ENCODE measurements at regions not wholly inside any gene's neighbourhood (a gene's known extent, or its start where the extent isn't known, plus 50 kb on each side); places are given as distances from the start of the nearest gene placed in this dataset.

- H3K9me3 Mint-ChIP-seq (ENCODE audit: low read depth), result peaks cover 11% of the 10 kb centered on the region
Measured at GRCh38 chr9:11347437-11347836, 734.6 kb upstream of the PTPRD start.

GRCh38 chr9:11348366-11348765 is 735.6 kb upstream of the PTPRD start:
- Mint-ChIP-seq H3K27ac (no peak overlapping the region), H3K27me3 (no peaks in the 10 kb centered on the region), H3K4me3 (no peak overlapping the region), H3K36me3 (no peaks in the 10 kb centered on the region), H3K9me3 (ENCODE audit: low read depth) (peaks cover 14% of the 10 kb centered on the region), H3K4me1 (no peaks in the 10 kb centered on the region)
- CTCF ChIA-PET, result no interaction called here
- ATAC-seq, result no peak
- DNase-seq, result no peak

More at GRCh38 chr9:11347437-11347836, 734.6 kb upstream of the PTPRD start:
- Mint-ChIP-seq H3K4me1 (no peaks in the 10 kb centered on the region), H3K36me3 (no peaks in the 10 kb centered on the region), H3K4me3 (no peak overlapping the region), H3K27ac (no peak overlapping the region), H3K27me3 (no peaks in the 10 kb centered on the region)
- no peak for DNase-seq
- ATAC-seq, result no peak
- CTCF ChIA-PET, result no interaction called here

- H3K4me1 Mint-ChIP-seq, result no peaks in the 10 kb centered on the region
- peaks cover 14% of the 10 kb centered on the region for H3K9me3 Mint-ChIP-seq (ENCODE audit: low read depth)
- DNase-seq (no peak), ATAC-seq (no peak)
- no peaks in the 10 kb centered on the region for H3K36me3 Mint-ChIP-seq
- CTCF ChIA-PET, result no interaction called here
- H3K4me3 Mint-ChIP-seq, result no peak overlapping the region
- no peaks in the 10 kb centered on the region for H3K27me3 Mint-ChIP-seq
- H3K27ac Mint-ChIP-seq, result no peak overlapping the region
Measured at GRCh38 chr9:11349187-11349586, 736.4 kb upstream of the PTPRD start.

- Mint-ChIP-seq H3K9me3 (ENCODE audit: low read depth) (peaks cover 15% of the 10 kb centered on the region), H3K27me3 (no peaks in the 10 kb centered on the region), H3K4me3 (no peak overlapping the region), H3K4me1 (no peaks in the 10 kb centered on the region), H3K27ac (no peak overlapping the region), H3K36me3 (no peaks in the 10 kb centered on the region)
- CTCF ChIA-PET, result no interaction called here
- ATAC-seq, result no peak
- DNase-seq, result no peak
Measured at GRCh38 chr9:11352612-11353011, 739.8 kb upstream of the PTPRD start.

- DNase-seq, result no peak
- ATAC-seq, result no peak
- H3K4me3 Mint-ChIP-seq, result no peak overlapping the region
- H3K27ac Mint-ChIP-seq, result no peak overlapping the region
- no peaks in the 10 kb centered on the region for H3K4me1 Mint-ChIP-seq
- H3K27me3 Mint-ChIP-seq, result no peaks in the 10 kb centered on the region
- peaks cover 13% of the 10 kb centered on the region for H3K9me3 Mint-ChIP-seq (ENCODE audit: low read depth)
- CTCF ChIA-PET, result no interaction called here
- no peaks in the 10 kb centered on the region for H3K36me3 Mint-ChIP-seq
Measured at GRCh38 chr9:11356067-11356466, 743.3 kb upstream of the PTPRD start.

- no peak for DNase-seq
- no peak for ATAC-seq
- no peak overlapping the region for H3K27ac Mint-ChIP-seq
- peaks cover 2% of the 10 kb centered on the region for H3K9me3 Mint-ChIP-seq (ENCODE audit: low read depth)
- H3K36me3 Mint-ChIP-seq, result no peaks in the 10 kb centered on the region
- H3K4me1 Mint-ChIP-seq, result no peaks in the 10 kb centered on the region
- CTCF ChIA-PET, result no interaction called here
- no peak overlapping the region for H3K4me3 Mint-ChIP-seq
- H3K27me3 Mint-ChIP-seq, result no peaks in the 10 kb centered on the region
Measured at GRCh38 chr9:11366585-11367129, 753.9 kb upstream of the PTPRD start.

- no peak overlapping the region for H3K27ac Mint-ChIP-seq
- CTCF ChIA-PET, result no interaction called here
- ATAC-seq, result no peak
- no peak for DNase-seq
- no peaks in the 10 kb centered on the region for H3K36me3 Mint-ChIP-seq
- peaks cover 3% of the 10 kb centered on the region for H3K9me3 Mint-ChIP-seq (ENCODE audit: low read depth)
- no peaks in the 10 kb centered on the region for H3K27me3 Mint-ChIP-seq
- H3K4me1 Mint-ChIP-seq, result no peaks in the 10 kb centered on the region
- no peak overlapping the region for H3K4me3 Mint-ChIP-seq
Measured at GRCh38 chr9:11374926-11375325, 762.1 kb upstream of the PTPRD start.

- CTCF ChIA-PET, result no interaction called here
- Mint-ChIP-seq H3K9me3 (ENCODE audit: low read depth) (peaks cover 19% of the 10 kb centered on the region), H3K27me3 (no peaks in the 10 kb centered on the region), H3K27ac (no peak overlapping the region), H3K4me1 (no peaks in the 10 kb centered on the region), H3K36me3 (peaks cover 1% of the 10 kb centered on the region), H3K4me3 (no peak overlapping the region)
- ATAC-seq (no peak), DNase-seq (no peak)
Measured at GRCh38 chr9:11402621-11403020, 789.8 kb upstream of the PTPRD start.

- H3K9me3 Mint-ChIP-seq (ENCODE audit: low read depth), result peaks cover 5% of the 10 kb centered on the region
- ATAC-seq (no peak), DNase-seq (no peak)
- no peaks in the 10 kb centered on the region for H3K27me3 Mint-ChIP-seq
- H3K36me3 Mint-ChIP-seq, result no peaks in the 10 kb centered on the region
- no peak overlapping the region for H3K27ac Mint-ChIP-seq
- H3K4me3 Mint-ChIP-seq, result no peak overlapping the region
- CTCF ChIA-PET, result no interaction called here
- H3K4me1 Mint-ChIP-seq, result no peaks in the 10 kb centered on the region
Measured at GRCh38 chr9:11414241-11414640, 801.4 kb upstream of the PTPRD start.

GRCh38 chr9:11417782-11418181 is 805.0 kb upstream of the PTPRD start:
- no peaks in the 10 kb centered on the region for H3K27me3 Mint-ChIP-seq
- no peaks in the 10 kb centered on the region for H3K36me3 Mint-ChIP-seq
- H3K4me3 Mint-ChIP-seq, result no peak overlapping the region
- H3K27ac Mint-ChIP-seq, result no peak overlapping the region
- peaks cover 12% of the 10 kb centered on the region for H3K9me3 Mint-ChIP-seq (ENCODE audit: low read depth)
- CTCF ChIA-PET, result no interaction called here
- no peaks in the 10 kb centered on the region for H3K4me1 Mint-ChIP-seq
- no peak for ATAC-seq
- DNase-seq, result no peak

- no peaks in the 10 kb centered on the region for H3K27me3 Mint-ChIP-seq
- no peak for DNase-seq
- CTCF ChIA-PET, result no interaction called here
- peaks cover 17% of the 10 kb centered on the region for H3K9me3 Mint-ChIP-seq (ENCODE audit: low read depth)
- H3K27ac Mint-ChIP-seq, result no peak overlapping the region
- no peak overlapping the region for H3K4me3 Mint-ChIP-seq
- no peaks in the 10 kb centered on the region for H3K4me1 Mint-ChIP-seq
- ATAC-seq, result no peak
- H3K36me3 Mint-ChIP-seq, result no peaks in the 10 kb centered on the region
Measured at GRCh38 chr9:11431490-11431889, 818.7 kb upstream of the PTPRD start.

GRCh38 chr9:11432361-11432760 is 819.6 kb upstream of the PTPRD start:
- Mint-ChIP-seq H3K9me3 (ENCODE audit: low read depth) (peaks cover 16% of the 10 kb centered on the region), H3K27ac (no peak overlapping the region), H3K4me3 (no peak overlapping the region), H3K4me1 (no peaks in the 10 kb centered on the region), H3K27me3 (no peaks in the 10 kb centered on the region), H3K36me3 (no peaks in the 10 kb centered on the region)
- CTCF ChIA-PET, result no interaction called here
- ATAC-seq (no peak), DNase-seq (no peak)

- no peak for DNase-seq
- H3K9me3 Mint-ChIP-seq (ENCODE audit: low read depth), result peaks cover 26% of the 10 kb centered on the region
- no peak for ATAC-seq
Measured at GRCh38 chr9:11443631-11444030, 830.8 kb upstream of the PTPRD start.

GRCh38 chr9:11457825-11458790 is 845.3 kb upstream of the PTPRD start:
- DNase-seq (no peak), ATAC-seq (no peak)
- no peaks in the 10 kb centered on the region for H3K4me1 Mint-ChIP-seq
- H3K36me3 Mint-ChIP-seq, result no peaks in the 10 kb centered on the region
- H3K27me3 Mint-ChIP-seq, result no peaks in the 10 kb centered on the region
- no peak overlapping the region for H3K4me3 Mint-ChIP-seq
- no peak overlapping the region for H3K27ac Mint-ChIP-seq
- H3K9me3 Mint-ChIP-seq (ENCODE audit: low read depth), result no peaks in the 10 kb centered on the region
- CTCF ChIA-PET, result no interaction called here

More at GRCh38 chr9:11443631-11444030, 830.8 kb upstream of the PTPRD start:
- Mint-ChIP-seq H3K4me3 (no peak overlapping the region), H3K27me3 (no peaks in the 10 kb centered on the region), H3K27ac (no peak overlapping the region), H3K36me3 (no peaks in the 10 kb centered on the region), H3K4me1 (no peaks in the 10 kb centered on the region)
- CTCF ChIA-PET, result no interaction called here

Data from activated CD8-positive, alpha-beta memory T cell treated with anti-CD3 and anti-CD28 coated beads, Interleukin-2, amount 10 ng/mL, durations not matched to agents 7 days and 5 days (primary cell).